Breast epithelium (tissue), 4 donors: ENCODE measurements at regions not wholly inside any gene's neighbourhood (a gene's known extent, or its start where the extent isn't known, plus 50 kb on each side); places are given as distances from the start of the nearest gene placed in this dataset.

Experiments used
- DNase-seq, 2 donors: peaks; one replicate each; pipeline ENCODE4 v3.0.0-alpha.2; 2019; ENCODE audit warnings: low spot score in 2 of 2
- H3K27ac ChIP-seq, 2 donors: fragments of 200-600 bp; sonication (generic) in 1 of 2; one replicate each; pipeline ENCODE4 v1.5.1; 2016 to 2019; ENCODE audit warnings: mild to moderate bottlenecking in 1 of 2
- H3K27me3 ChIP-seq, 2 donors: fragments of 200-600 bp; sonication (generic) in 1 of 2; one replicate each; pipeline versions ENCODE4 v1.5.1 to v1.6.0; 2017 to 2019; ENCODE audit warnings: control low read depth in 1 of 2, mild to moderate bottlenecking in 1 of 2
- H3K36me3 ChIP-seq: fragments of 200-600 bp; one replicate; pipeline ENCODE4 v1.5.1; 2019
- H3K4me1 ChIP-seq, 2 donors: fragments of 200-600 bp; sonication (generic); one replicate each; pipeline ENCODE4 v1.5.1; 2016 to 2019; ENCODE audit warnings: control low read depth in 1 of 2
- H3K4me3 ChIP-seq, 3 donors: fragments of 200-600 bp; sonication (generic); 1 replicate in 2 of 3; 2 replicates in 1 of 3; pipeline ENCODE4 v1.5.1; 2016 to 2019; ENCODE audit warnings: mild to moderate bottlenecking in 3 of 3, moderate library complexity in 2 of 3
- H3K9me3 ChIP-seq, 2 donors: fragments of 200-600 bp; sonication (generic) in 1 of 2; one replicate each; pipeline ENCODE4 v1.5.1; 2016 to 2019; ENCODE audit warnings: control low read depth in 1 of 2
- POLR2A ChIP-seq: fragments of 450-650 bp; IDR thresholded peaks from one replicate; pipeline ENCODE4 v1.6.1; 2016; ENCODE audit warnings: antibody characterized with exemption, mild to moderate bottlenecking, moderate library complexity
- POLR2AphosphoS5 ChIP-seq, 3 donors: sonication (generic); formaldehyde crosslinking; IDR thresholded peaks; one replicate each; pipeline ENCODE4 v1.6.1; 2017; ENCODE audit warnings: antibody characterized with exemption in 3 of 3
- intact Hi-C: fragments of 100-400 bp; cut with DNase I; formaldehyde crosslinking; loops from one replicate; pipeline ENCODE4 v1.15.1; 2023; ENCODE audit warnings: low total_unique reads
- TF ChIP-seq, protein P1 (sequence below), 3 donors: fragments of 450-650 bp; IDR thresholded peaks; one replicate each; pipeline ENCODE4 v1.5.1; 2016 to 2017; ENCODE audit warnings: antibody characterized with exemption in 3 of 3, mild to moderate bottlenecking in 3 of 3, moderate library complexity in 3 of 3

DNA sequence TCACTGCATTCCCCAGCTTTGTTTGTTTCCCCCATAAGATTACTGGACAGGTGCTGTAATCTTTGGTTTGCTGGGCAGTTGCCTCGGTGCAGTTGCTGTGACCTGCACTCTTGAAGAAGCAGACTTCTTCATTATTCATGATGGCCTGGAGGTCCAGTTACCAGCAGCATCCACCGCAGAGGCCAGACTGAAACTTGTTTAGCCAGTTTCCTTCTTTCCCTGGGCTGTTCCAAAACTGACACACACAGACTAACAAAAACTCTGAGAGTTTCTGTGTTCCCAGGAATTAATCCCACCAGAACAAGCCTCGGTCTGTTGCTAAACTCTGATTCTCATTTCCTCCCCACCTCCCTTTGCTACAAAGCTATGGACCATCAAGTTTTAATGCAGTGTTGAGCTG lies 144.1 kb downstream of the QRSL1 start:
- H3K9me3 ChIP-seq, result peaks cover 0 to 11% of the 10 kb centered on the region in 2 donors
- peak; percentile 62 to 76 for DNase-seq
- H3K36me3 ChIP-seq, result no peaks in the 10 kb centered on the region
- H3K4me3 ChIP-seq, result no peak overlapping the region
- TF ChIP-seq, protein P1, sequence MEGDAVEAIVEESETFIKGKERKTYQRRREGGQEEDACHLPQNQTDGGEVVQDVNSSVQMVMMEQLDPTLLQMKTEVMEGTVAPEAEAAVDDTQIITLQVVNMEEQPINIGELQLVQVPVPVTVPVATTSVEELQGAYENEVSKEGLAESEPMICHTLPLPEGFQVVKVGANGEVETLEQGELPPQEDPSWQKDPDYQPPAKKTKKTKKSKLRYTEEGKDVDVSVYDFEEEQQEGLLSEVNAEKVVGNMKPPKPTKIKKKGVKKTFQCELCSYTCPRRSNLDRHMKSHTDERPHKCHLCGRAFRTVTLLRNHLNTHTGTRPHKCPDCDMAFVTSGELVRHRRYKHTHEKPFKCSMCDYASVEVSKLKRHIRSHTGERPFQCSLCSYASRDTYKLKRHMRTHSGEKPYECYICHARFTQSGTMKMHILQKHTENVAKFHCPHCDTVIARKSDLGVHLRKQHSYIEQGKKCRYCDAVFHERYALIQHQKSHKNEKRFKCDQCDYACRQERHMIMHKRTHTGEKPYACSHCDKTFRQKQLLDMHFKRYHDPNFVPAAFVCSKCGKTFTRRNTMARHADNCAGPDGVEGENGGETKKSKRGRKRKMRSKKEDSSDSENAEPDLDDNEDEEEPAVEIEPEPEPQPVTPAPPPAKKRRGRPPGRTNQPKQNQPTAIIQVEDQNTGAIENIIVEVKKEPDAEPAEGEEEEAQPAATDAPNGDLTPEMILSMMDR (IDR thresholded peaks at IDR 0.05), result no peak
- no peak for TF ChIP-seq POLR2A
- peak in 1 of 3 donors; percentile 59 for TF ChIP-seq POLR2AphosphoS5 (IDR thresholded peaks at IDR 0.05)
- intact Hi-C loops, result no loop called here
- no peaks in the 10 kb centered on the region for H3K27me3 ChIP-seq
- H3K4me1 ChIP-seq, result peaks cover 0 to 7% of the 10 kb centered on the region in 2 donors
- peak overlapping the region; percentile 69 to 79 for H3K27ac ChIP-seq

DNA sequence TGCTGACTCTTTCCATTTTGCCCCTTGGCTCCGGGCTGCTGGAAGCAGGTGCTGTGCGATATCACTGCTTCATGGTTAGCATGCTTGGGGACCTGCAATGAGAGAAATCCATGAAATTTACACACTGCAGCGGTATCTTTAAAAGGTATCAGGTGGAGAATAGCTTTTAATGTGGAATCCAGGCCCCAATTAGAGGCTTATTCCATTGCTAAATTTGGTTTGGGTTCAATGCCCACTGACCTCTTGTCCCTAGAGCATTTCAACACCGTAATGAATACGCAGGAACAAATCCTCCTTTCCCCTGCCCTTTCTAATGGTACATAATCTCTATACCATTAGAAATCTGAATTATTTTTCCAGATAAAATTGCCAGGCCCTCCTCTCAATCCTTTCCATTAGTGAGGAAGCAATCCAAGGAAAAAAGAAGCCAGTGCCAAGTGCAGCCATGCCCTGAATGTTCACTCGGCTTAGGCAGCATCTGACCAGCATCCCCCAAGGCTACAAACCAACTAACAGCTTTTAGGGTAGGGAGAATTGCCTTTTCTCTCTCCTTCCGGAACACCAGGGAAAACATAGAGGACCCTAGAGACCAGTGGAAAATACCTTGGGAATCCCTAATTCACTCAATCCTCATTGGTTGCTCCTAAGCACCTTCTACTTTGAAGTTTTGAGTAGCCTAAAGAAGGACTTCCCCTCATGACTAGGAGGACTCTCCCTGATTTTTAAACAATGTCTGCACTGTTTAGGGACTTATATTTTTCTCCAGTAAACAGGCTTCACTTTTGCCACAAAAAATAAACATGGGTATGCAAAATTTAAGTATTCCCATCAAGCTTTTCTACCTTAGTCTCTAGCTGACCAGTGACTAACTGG lies 143.1 kb downstream of the QRSL1 start:
- no peak for DNase-seq
- H3K27ac ChIP-seq, result peak overlapping the region; percentile 67 to 69

DNA sequence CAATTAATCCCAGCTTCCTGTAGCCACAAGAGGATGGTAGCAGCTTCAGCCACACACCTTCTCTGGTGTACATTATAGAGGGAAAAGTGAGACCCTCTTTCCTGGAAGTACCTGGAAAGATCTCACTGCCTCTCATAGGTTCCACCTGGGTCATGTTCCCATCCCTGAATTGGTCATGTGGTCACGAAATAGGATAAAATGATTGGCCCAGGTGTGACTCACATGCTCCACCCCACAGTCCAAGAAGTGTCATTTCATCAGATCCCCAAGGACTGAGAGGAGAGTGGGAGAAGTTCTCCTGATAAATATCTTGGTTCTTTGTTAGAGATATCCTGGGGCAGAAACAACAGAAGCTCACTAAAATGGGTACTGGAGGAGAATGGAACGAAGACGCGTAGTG lies 142.4 kb downstream of the QRSL1 start:
- Histone ChIP-seq H3K36me3 (no peaks in the 10 kb centered on the region), H3K27ac (peak overlapping the region in 1 of 2 donors; percentile 67), H3K4me3 (no peak overlapping the region), H3K4me1 (peaks cover 0 to 7% of the 10 kb centered on the region in 2 donors), H3K27me3 (no peaks in the 10 kb centered on the region), H3K9me3 (peaks cover 0 to 11% of the 10 kb centered on the region in 2 donors)
- TF ChIP-seq POLR2A (no peak), POLR2AphosphoS5 (IDR thresholded peaks at IDR 0.05) (no peak)
- TF ChIP-seq, protein P1 (IDR thresholded peaks at IDR 0.05), result no peak
- intact Hi-C loops, result no loop called here
- no peak for DNase-seq

More for the DNA sequence above, 143.1 kb downstream of the QRSL1 start:
- no peak overlapping the region for H3K4me3 ChIP-seq
- H3K9me3 ChIP-seq, result peaks cover 0 to 11% of the 10 kb centered on the region in 2 donors
- TF ChIP-seq POLR2A, result no peak
- TF ChIP-seq, protein P1 (IDR thresholded peaks at IDR 0.05), result no peak
- TF ChIP-seq POLR2AphosphoS5 (IDR thresholded peaks at IDR 0.05), result no peak
- H3K36me3 ChIP-seq, result no peaks in the 10 kb centered on the region
- intact Hi-C loops, result no loop called here
- no peaks in the 10 kb centered on the region for H3K27me3 ChIP-seq
- H3K4me1 ChIP-seq, result peaks cover 0 to 7% of the 10 kb centered on the region in 2 donors

DNA sequence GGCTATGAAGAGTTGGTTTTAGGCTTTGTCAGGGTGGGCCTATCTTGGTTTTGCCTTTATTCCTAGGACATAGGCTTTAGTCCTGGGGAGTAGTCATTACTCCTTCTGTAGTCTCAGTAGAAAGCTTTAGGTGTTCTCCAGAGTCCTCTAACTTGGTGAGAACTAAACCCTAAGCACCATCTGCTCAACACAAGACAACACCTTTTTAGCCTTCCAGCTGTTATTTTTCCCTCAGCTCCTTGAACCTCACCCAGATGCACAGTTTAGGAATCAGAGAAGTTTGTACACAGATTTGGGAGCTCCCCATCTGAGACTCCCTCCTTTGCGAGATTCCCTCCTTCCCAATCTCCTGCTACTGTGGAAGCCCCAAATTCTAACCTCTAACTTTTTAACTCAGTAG lies 141.3 kb downstream of the QRSL1 start:
- intact Hi-C loops, result no loop called here
- TF ChIP-seq, protein P1 (IDR thresholded peaks at IDR 0.05), result no peak
- TF ChIP-seq POLR2A (no peak), POLR2AphosphoS5 (IDR thresholded peaks at IDR 0.05) (no peak)
- no peak overlapping the region for H3K27ac ChIP-seq
- H3K36me3 ChIP-seq, result no peaks in the 10 kb centered on the region
- peaks cover 0 to 7% of the 10 kb centered on the region in 2 donors for H3K4me1 ChIP-seq
- no peak overlapping the region for H3K4me3 ChIP-seq
- no peak for DNase-seq
- H3K9me3 ChIP-seq, result peaks cover 0 to 11% of the 10 kb centered on the region in 2 donors
- H3K27me3 ChIP-seq, result no peaks in the 10 kb centered on the region

DNA sequence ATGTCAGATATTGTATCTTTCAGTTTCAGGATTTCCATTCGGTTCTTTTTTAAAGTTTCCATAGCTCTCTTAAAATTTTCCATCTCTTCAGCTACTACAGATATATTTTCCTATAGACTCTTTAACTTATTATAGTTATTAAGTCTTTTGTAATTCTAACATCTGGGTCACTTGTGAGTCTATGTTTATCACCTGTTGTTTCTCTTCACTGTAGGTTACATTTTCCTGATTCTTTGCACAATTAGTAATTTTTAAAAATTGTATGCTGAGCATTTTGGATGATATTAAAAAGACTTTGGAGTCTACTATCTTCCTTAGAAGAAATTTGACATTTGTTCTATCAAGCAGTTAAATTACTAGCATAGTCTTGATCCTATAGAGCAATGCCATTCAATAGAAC lies 140.7 kb downstream of the QRSL1 start:
- Histone ChIP-seq H3K9me3 (peaks cover 0 to 11% of the 10 kb centered on the region in 2 donors), H3K27ac (no peak overlapping the region), H3K4me1 (peaks cover 0 to 7% of the 10 kb centered on the region in 2 donors), H3K36me3 (no peaks in the 10 kb centered on the region), H3K4me3 (no peak overlapping the region), H3K27me3 (no peaks in the 10 kb centered on the region)
- TF ChIP-seq, protein P1 (IDR thresholded peaks at IDR 0.05), result no peak
- TF ChIP-seq POLR2AphosphoS5 (IDR thresholded peaks at IDR 0.05) (no peak), POLR2A (no peak)
- no peak for DNase-seq
- intact Hi-C loops, result no loop called here
